GM19467 (cell line): ENCODE measurements at regions not wholly inside any gene's neighbourhood (a gene's known extent, or its start where the extent isn't known, plus 50 kb on each side); places are given as distances from the start of the nearest gene placed in this dataset.

ENCODE experiments used
- ATAC-seq: cut with Tn5 transposase; IDR thresholded peaks from one replicate; pipeline ENCODE4 v1.9.1; 2021; ENCODE audit warnings: mild to moderate bottlenecking, moderate library complexity; ENCODE audit not compliant: unreplicated experiment

DNA sequence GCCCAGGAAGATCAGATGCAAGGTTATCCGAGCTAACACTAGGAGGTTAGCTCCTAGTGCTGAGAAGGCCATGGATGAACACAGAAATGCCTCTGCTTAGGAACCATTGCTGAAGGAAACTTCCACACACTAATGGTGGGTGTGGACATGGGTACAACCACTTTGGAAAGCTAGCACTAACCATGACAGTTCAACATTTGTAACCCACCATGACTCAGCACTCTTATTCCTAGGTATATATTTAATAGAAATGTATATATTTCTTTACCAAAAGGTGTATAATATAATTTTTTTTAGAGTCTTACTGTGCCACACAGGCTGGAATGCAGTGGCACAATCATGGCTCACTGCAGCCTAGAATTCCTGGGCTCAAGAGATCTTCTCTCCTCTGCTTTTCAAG is 85.3 kb upstream of the BTBD3 start:
- ATAC-seq = no peak

DNA sequence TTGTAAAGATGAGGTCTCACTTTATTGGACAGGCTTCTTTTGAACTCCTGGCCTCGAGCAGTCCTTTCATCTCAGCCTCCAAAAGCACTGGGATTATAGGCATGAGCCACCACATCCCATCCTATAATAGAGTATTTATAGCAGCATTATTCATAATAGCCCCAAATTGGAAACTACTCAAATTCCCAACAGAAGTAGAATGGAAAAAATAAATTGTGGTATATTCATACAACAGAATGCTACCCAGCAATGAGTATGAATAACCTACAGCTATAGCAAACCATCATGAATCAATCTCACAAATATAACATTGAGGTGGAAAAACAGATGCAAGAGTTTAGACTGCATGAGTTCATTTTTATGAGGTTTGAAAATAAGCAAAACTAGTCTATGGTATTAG is 84.8 kb upstream of the BTBD3 start:
- no peak for ATAC-seq

DNA sequence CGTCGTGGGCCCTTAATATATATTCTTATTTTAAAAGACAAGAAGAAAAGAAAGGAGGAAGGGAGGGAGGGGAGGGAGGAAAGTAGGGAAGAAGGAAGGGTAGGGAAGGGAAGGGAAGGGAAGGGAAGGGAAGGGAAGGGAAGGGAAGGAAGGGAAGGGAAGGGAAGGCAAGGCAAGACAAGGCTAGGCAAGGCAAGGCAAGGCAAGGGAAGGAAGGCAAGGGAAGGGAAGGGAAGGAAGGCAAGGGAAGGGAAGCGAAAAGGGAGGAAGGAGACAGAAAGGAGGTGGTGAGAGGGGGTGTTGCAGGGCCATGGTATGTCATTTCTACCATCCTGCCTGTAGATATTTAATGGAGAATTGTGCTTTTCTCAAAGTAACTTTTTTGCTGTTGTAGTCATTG is 83.9 kb upstream of the BTBD3 start:
- no peak for ATAC-seq

DNA sequence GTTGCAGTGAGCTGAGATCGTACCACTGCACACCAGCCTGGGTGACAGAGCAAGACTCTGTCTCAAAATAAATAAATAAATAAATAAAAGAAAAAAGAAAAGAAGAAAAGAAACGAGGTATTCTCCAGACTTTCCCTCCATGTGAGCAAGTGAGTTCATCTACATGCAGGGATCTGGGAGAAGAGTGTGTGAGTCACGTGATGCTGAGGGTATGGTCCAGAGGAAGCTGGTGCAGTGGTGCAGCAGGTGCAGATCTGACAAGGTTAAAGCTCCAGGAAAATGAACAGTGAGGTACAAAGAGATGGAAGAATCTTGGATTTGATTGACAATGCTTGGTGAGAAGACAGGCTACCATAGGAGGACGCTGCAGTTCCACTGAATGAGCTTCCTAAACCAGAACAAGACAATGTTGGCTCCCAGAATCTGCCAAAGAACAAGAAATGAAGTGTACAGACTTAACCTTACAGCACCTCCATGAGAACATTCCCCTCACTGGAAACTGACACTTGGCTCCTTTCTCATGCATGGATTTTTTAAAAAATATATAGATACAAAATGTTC is 79.5 kb upstream of the BTBD3 start:
- ATAC-seq = no peak

DNA sequence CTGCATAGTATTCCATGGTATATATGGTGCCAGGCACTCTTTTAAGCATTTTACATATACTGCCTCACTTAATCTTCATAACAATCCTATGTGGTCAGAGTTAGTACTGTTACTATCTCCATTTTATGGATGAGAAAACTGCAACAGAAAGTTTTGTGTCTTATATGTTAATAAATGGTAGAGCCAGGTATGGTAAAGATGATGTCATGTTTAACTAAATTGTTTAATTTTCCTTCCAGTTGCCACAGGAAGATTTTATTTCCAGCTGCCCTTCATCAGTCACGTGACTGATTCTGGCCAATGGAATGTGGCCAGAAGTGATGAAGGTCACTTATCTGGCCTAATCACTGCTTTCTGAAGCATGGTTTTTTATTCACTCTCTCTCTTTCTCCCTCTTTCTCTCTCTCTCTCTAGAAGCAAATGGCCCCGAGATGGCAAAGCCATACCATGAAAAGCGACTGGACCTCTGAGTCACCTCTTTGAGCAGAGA is 75.7 kb upstream of the BTBD3 start:
- ATAC-seq = no peak

DNA sequence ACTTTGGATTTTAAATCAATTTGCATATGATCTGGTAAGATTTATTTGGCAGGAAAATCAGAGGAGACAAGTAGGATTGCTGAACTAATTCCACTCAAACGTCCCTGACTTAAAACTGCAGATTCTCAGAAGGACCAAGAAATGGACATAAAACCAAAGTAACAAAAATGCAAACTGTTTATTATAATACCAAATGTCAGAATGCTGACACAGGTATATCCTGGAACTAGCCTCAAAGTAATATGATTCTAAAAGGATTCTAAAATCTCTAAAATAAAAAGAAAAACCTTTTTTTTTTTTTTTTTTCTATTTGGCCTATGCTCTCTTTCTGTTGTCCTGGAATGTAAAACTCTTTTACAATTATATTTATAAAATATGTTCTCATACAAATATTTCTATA is 74.4 kb upstream of the BTBD3 start:
- no peak for ATAC-seq

DNA sequence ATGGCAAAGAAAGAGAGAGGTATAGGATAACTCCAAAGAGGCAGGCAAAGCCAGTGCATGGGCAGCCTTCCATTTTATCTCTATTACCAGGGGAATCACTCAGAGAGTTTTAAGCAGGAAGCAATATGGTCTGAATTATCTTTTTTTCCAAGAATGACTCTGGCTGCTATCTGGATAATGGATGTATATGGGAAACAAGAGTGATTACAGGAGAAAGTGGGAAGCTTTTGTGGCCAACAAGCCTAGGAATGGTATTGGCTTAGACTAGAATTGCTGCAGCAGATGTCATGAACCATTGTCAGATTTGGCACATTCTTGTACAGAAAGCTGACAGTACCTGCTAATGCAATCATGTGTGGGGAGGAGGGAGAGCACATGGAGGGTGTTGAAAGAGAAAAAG is 73.0 kb upstream of the BTBD3 start:
- ATAC-seq = no peak

DNA sequence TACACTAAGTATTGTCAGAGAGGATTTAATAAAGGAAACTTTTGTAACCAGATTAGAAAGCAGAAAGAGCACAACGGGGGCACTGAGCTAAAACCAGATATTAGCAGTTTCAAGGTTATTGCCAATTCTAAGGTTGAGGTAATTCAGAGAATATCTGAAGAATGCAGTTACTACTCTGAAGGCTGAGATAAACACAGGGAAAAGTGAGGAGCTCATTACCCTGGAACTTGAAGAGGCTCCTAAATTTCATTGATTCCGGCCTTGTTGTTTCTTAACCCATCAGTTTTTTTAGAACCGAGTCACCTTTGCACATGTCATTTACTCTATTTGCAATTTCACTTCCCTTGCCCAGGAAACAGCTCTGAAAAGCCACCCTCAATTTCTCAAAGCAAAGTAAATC is 72.4 kb upstream of the BTBD3 start:
- no peak for ATAC-seq

DNA sequence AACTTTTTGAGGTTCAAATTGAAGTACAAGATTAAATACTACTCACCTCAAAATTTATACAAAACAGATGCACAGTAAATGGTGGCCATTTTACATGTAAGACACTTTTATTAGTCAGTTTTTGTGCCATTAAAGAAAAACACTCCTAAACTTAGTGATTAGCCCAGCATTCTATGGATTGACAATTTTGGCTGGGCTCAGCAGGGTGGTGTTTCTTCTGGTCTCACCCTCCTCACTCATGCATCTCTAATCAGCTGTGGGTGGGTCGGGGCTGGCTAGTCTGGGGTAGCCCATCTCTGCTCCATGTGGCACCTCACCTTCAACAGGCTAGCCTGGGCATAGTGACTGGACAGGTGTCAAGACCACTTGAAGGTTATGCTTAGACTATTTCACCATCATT is 71.6 kb upstream of the BTBD3 start:
- no peak for ATAC-seq

DNA sequence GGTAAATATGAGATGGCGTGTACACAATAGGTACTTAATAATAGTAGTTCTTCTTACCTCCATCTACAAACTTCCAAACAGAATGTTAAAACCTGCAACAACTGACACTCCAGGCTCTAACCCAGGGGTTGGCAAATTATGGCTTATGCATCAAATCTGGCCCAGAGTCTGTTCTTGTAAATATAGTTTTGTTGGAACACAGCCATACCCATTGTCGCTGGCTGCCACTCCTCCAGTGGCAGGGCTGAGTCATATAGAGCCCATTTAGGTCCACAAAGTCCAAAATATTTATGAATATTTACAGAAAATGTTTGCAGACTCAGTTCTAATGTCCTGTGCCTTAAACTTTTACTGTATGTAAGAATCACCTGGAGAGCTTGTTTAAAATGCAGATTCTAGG is 69.9 kb upstream of the BTBD3 start:
- no peak for ATAC-seq

DNA sequence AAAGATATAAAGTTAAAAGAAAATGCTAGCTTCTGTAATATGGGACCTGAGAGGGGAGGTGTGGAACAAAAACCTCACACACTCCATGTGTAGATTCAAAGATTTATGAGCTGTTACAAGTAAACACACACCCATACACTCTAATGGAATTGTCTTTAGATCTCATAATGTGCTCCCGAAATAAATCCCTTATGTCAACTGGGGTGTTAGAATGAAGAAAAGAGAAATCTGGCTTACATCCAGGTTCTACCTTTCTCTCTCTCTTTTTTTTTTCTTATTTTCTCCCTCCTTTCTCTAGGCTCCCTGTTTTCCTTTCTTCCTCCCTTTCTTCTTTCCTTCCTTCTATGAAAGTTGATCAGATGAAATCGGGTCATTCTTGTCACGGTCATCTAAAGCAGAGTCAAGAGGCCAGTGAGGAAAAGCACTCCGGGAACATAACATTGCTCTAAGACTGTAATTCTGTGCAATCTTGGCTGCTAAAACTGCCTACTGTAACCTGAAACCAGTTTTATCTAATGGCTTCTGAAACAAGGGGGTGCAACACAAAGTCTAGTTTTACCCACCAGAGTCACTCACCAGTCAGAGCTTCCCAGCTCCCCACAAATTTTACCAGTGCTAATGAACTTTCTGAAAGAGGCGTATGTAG is 68.3 kb upstream of the BTBD3 start:
- ATAC-seq = no peak

DNA sequence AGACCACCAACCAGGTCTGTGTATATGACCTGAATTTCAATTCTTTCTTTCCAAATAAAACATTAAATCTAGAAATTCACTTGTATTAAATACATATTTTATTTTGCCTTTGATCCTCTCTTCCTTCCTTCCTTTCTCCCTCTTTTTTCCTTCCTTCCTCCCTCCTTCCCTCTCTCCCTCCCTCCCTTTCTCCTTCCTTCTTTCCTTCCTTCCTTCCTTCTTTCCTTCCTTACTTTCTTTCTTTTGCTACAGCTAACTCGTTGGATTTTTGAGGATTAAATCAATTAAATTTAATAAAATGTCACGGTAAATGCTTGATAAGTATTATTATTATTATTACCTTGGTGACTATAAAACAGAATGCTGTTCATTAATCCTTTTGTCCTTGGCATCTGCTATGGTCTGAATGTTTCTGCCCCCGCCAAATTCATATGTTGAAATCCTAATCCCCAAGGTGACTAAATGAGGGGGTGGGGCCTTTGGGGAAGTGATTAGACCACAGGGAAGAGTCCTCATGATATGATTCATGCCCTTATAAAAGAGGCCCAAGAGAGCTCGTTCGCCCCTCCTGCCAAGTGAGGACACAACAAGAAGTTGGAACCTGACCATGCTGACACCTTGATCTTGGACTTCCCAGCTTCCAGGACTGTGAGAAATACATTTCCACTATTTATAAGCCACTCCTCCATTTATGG is 67.6 kb upstream of the BTBD3 start:
- ATAC-seq = no peak

DNA sequence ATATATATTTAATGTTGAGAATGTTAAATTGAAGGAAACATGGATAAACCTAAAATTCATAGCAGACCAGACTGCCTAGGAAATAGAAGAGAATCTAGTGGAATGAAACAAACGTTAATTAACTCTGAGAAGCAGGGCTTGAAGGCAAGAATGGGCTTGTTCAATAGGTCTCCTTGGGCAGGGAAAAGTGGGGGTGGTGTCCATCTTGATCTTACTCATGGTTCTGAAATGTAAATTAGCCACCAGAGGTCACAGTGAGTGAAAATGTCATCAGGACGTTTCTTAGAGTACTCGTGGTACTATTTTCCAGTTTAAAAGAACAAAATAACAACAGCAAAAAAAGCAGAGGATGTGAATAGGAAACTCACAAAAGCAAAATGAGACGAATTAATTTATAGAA is 66.8 kb upstream of the BTBD3 start:
- no peak for ATAC-seq

DNA sequence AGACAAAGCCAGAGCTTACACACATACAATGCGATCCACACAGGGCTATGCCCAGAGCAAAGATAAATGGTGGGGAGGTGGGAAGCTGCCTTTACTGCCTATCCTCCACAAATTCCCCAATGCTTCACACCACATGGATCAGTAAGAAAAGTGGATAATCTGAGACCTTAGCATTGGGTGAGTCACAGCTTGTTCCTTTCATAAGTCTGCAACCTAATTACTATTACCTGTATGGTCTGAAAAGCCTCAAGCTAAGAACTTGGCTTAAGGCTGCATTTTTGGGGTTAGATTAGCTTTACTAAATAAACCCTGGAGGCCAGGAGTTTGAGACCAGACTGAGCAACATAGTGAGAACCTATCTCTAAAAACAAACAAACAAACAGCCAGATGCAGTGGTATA is 66.0 kb upstream of the BTBD3 start:
- ATAC-seq = no peak

DNA sequence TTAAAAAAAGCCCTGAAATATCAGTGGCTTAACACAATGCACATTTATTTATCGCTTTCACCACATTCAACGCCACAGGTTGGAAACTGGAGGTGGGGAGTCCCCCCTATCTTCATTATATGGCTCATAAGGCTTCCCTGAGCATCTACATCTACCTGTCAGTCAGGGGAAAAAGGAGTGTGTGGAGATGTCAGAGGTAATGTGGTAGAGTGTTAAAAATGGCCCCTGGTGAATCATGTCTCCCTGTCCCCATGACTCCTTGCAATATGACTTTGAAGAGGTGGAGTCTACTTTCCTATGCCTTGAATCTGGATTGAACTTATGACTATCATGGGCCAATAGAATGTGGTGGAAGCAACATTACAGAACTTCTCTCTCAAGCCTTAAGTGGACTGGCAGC is 65.5 kb upstream of the BTBD3 start:
- no peak for ATAC-seq

DNA sequence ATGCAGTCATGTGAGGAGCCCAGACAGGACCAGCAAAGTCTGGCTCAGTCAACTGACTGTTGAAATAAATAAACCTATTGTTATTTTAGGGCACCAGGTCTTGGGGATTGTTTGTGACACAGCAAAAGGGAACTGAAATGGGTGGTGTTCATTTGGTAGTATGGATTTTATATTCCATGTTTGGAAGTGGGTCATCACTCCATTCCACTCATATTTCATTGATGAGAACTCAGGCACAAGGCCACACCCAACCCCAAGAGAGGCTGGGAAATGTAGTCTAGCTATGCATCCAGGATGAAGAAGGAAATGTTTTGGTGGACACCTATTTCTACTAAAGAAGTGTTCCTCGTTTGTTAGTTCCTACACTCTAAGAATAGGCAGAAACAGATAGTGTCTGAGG is 64.9 kb upstream of the BTBD3 start:
- ATAC-seq = no peak

DNA sequence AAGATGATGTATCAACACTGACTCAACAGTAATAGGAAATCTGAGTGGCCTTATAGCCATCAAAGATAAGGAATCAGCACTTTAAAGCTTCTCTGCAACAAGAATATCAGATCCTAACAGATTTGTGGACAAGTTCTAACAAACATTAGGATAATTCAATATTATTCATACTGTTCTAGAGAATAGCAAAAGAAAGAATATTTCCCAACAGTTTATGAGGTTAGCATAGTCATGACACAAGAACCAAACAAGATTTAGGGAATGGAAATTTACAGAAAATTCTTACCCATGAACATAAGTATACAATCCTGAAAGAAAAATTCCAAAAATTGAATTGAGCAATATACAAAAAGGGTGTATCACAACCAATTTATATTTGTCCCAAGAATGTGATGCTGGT is 64.3 kb upstream of the BTBD3 start:
- ATAC-seq = no peak

DNA sequence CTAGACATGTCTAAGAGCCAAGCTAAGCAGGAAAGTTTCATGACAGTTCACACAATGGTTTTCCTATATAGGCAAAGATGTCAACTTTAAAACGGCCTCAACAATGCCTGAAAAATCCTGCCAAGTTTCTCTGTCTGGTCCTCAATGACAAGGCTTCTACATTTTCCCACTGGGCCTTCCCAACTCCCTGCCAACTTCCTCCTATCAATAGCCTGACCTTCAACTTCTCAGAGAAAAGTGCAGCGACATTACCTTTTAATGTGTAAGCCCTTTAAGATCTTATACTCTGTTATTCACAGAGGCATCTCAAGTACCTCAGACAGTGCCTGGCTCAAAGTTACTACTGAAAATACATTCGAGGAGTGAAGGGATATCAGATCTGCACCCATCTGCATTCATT is 56.2 kb upstream of the BTBD3 start:
- no peak for ATAC-seq

DNA sequence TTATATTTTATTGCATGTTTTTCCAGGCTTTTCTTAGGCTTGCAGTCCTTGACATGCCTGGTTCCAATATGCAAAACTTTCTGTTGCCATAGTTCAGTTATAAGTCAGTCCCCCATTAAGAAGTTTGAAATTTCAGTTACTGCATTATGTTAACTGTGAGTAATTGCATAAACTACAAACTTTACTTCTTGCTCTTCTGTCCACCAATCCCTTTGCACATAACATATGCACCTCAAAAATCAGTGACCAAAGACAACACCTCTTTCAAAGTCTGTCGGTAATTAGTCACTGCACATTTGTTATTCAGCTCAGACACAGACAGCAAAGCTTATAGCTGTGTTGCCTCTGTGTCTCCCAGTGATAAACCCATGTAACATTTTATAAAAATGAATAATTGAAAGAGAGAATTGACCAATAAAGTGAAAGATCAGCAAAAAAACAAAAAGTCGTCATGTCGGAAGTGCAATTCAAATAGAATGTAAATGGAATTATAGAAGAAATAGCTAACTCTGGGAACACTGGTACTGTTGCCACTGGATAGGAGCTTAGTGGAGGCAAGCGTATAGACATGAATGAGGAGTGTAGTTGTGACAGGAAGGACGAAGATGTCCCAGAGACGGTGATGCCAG is 50.3 kb upstream of the BTBD3 start:
- no peak for ATAC-seq
